ENCODE measurements at regions not wholly inside any gene's neighbourhood (a gene's known extent, or its start where the extent isn't known, plus 50 kb on each side); places are given as distances from the start of the nearest gene placed in this dataset.

GRCh38 chr14:34350903-34351302, 111.1 kb downstream of the SPTSSA start:
- TF ChIP-seq CTCF (IDR thresholded peaks at IDR 0.05) (no peak), EZH2 (IDR thresholded peaks at IDR 0.05; ENCODE audit: borderline replicate concordance, insufficient read depth, low read depth, low read length, poor library complexity, severe bottlenecking) (no peak)
